Lower leg skin (tissue), 3 donors: ENCODE measurements at regions not wholly inside any gene's neighbourhood (a gene's known extent, or its start where the extent isn't known, plus 50 kb on each side); places are given as distances from the start of the nearest gene placed in this dataset.
"Not testable (repeated sequence)": the region's sequence is repeated elsewhere in the genome, so short reads cannot be mapped to it uniquely, and the experiment has no call there.

Experiments used
- DNase-seq, 2 donors: peaks; one replicate each; pipeline ENCODE4 v3.0.0-alpha.2; 2019; ENCODE audit warnings: low spot score in 2 of 2
- H3K4me3 ChIP-seq: fragments of 200-600 bp; sonication (generic); 2 replicates; pipeline ENCODE4 v1.5.1; 2017; ENCODE audit warnings: mild to moderate bottlenecking, low read depth; ENCODE audit not compliant: poor library complexity, severe bottlenecking
- WGBS, 2 donors: methylation state at CpG; one replicate each; pipeline ENCODE4 v1.1.5; 2018; 5-methylcytosine and 5-hydroxymethylcytosine counted together
- intact Hi-C: fragments of 100-400 bp; cut with DNase I; formaldehyde crosslinking; loops from one replicate; pipeline ENCODE4 v1.15.0; 2023; ENCODE audit warnings: low total_unique reads

- H3K4me3 ChIP-seq, DNase-seq, intact Hi-C loops: not testable (repeated sequence)
- WGBS, 2 donors = no CpG with 5 or more reads among the region's 4 CpGs
These were observed 627.4 kb downstream of the SPATA31A7 start for GRCh38 chr9:61817127-61817705.

DNA sequence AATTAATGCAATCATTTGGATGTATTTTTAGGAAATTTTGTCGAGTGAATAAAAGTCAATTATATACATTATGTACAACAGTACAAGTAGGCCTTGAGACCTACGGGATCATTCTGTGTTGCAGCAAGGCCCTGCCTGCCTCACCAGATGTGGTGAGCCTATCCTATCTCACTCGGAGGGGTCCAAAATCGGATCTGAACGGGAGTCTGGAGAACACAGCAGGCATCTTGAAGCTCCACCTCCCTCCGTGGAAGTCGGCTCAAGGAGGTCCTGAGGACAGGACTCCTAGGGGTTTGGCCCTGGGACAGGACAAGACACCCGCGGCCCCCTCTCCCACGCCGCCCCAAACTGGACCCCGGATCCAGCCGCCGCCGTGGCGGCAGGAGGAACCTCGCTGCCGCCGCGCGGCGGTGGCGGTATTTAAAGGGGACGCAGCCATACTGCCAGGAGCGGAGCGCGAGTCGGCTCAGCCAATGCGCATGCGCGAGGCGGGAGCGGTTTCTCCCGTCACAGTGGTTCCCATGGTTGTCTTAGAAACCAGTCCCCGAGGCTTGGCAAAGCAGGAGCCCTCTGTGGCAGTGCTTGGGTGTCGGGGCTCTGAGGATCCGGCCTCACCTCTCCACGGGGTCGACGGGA is 663.9 kb downstream of the SPATA31A7 start:
- WGBS, 2 donors = no CpG with 5 or more reads among the region's 40 CpGs
- H3K4me3 ChIP-seq, intact Hi-C loops: not testable (repeated sequence)
- peak; percentile 87 to 97 for DNase-seq

DNA sequence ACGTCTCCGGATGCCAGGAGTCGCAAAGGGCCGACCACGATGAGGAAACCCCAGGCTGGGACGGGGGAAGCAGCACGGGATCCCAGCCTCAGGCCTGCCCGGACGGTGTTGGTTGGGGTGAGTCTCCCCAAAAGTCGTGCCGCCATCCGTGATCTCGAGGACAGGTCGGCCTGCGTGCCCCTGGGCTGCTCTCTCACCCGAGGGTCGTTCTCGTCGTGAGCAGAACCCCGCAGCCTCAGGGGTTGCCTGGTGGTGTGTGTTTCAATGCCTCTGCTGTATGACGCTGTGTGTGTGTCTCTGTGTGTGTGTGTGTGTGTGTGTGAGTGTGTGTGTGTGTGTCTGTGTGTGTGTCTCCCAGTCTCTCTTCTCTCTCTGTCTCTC is 664.4 kb downstream of the SPATA31A7 start:
- intact Hi-C loops, H3K4me3 ChIP-seq: not testable (repeated sequence)
- DNase-seq = peak in 1 of 2 donors; percentile 67
- WGBS, 2 donors = no CpG with 5 or more reads among the region's 21 CpGs

DNA sequence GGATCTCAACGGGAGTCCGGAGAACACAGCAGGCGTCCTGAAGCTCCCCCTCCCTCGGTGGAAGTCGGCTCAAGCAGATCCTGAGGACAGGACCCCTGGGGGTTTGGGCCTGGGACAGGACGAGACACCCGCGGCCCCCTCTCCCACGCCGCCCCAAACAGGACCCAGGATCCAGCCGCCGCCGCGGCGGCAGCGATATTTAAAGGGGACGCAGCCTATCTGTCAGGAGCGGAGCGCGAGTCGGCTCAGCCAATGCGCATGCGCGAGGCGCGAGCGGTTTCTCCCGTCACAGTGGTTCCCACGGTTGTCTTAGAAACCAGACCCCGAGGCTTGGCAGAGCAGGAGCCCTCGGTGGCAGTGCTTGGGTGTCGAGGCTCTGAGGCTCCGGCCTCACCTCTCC is 666.4 kb downstream of the SPATA31A7 start:
- DNase-seq, H3K4me3 ChIP-seq, intact Hi-C loops: not testable (repeated sequence)
- no CpG with 5 or more reads among the region's 33 CpGs for WGBS, 2 donors

DNA sequence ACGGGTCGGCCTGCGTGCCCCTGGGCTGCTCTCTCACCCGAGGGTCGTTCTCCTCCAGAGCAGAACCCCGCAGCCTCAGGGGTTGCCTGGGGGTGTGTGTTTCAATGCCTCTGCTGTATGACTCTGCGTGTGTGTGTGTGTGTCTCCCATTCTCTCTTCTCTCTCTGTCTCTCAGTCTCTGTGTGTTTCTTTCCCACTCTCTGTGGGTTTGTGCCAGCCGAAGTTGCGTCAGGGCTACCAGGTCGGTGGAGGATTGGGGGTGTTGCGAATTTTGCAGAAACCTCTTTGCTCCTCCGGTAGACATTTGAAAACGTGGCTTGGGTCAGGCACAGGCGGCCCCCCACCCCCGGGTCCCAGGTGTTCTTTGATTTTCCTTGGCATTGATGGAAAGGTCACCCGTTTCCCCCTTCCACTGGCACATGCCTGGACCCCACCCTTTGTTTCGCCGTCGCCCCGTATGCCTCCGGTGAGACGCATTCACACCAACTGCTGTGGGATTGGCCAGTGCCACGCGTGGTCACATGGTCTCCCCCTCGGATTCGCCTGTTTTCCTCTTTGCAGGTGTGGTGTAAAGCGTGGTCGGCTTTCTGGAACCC is 667.1 kb downstream of the SPATA31A7 start:
- intact Hi-C loops, H3K4me3 ChIP-seq: not testable (repeated sequence)
- 50 to 52% methylated on average over 8 of the region's 28 CpGs for WGBS, 2 donors
- DNase-seq = peak in 1 of 2 donors; percentile 12

GRCh38 chr9:61857709-61858351 is 668.0 kb downstream of the SPATA31A7 start:
- intact Hi-C loops, DNase-seq, H3K4me3 ChIP-seq: not testable (repeated sequence)
- WGBS, 2 donors = no CpG with 5 or more reads among the region's 42 CpGs

DNA sequence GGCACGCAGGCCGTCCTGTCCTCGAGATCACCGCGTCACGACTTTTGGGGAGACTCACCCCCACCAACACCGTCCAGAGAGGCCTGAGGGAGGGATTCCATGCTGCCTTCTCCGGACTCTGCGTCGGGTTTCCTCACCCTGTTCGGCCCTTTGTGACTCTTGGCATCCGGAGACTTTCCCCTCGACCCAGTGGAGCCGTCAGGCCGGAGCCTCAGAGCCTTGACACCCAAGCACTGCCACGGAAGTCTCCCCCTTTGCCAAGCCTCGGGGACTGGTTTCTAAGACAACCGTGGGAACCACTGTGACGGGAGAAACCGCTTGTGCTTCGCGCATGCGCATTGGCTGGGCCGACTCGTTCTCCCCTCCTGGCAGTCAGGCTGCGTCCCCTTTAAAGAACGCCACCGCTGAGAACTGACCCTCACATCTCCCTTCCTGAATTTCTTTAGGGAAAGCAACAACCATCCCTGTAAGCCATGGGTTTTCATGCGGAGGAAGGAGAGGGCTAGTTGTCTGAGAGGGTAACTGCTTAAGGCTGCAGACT is 672.7 kb downstream of the SPATA31A7 start:
- intact Hi-C loops, H3K4me3 ChIP-seq: not testable (repeated sequence)
- DNase-seq = peak; percentile 55 to 86
- WGBS, 2 donors = 19 to 55% methylated on average over 10 to 11 of the region's 29 CpGs

- DNase-seq = peak in 1 of 2 donors; percentile 49
- intact Hi-C loops, H3K4me3 ChIP-seq: not testable (repeated sequence)
- 84 to 85% methylated on average over 5 of the region's 7 CpGs for WGBS, 2 donors
These were observed 674.6 kb downstream of the SPATA31A7 start for GRCh38 chr9:61864463-61864862.

GRCh38 chr9:61868965-61869364 is 679.1 kb downstream of the SPATA31A7 start:
- no CpG with 5 or more reads among the region's 32 CpGs for WGBS, 2 donors
- H3K4me3 ChIP-seq, DNase-seq, intact Hi-C loops: not testable (repeated sequence)

GRCh38 chr9:61872329-61872728 is 682.5 kb downstream of the SPATA31A7 start:
- WGBS, 2 donors = 87 to 100% methylated on average over 1 of the region's 2 CpGs
- intact Hi-C loops = not testable (repeated sequence)
- DNase-seq = peak in 1 of 2 donors; percentile 68

More at GRCh38 chr9:61872329-61872728, 682.5 kb downstream of the SPATA31A7 start:
- H3K4me3 ChIP-seq = not testable (repeated sequence)
